Neural cell (in vitro differentiated cells): ENCODE measurements at regions not wholly inside any gene's neighbourhood (a gene's known extent, or its start where the extent isn't known, plus 50 kb on each side); places are given as distances from the start of the nearest gene placed in this dataset.

ENCODE experiments used
- H2AFZ ChIP-seq: fragments of 200-600, 300-800 bp; sonication (generic), shearing (Covaris generic); 2 replicates; pipeline ENCODE4 v1.6.0; 2014; ENCODE audit warnings: low read depth, mild to moderate bottlenecking, antibody characterized with exemption, low read length, moderate library complexity
- H3F3A ChIP-seq: fragments of 200-600 bp; shearing (Covaris generic); 2 replicates; pipeline ENCODE4 v1.6.1; 2016; ENCODE audit warnings: mild to moderate bottlenecking, moderate library complexity, mixed read lengths, antibody characterized with exemption, low read length; ENCODE audit not compliant: insufficient read depth, poor library complexity, severe bottlenecking
- H3K27ac ChIP-seq: fragments of 200-600, 300-800 bp; sonication (generic), shearing (Covaris generic); 2 replicates; pipeline ENCODE4 v1.5.1; 2014; ENCODE audit warnings: mild to moderate bottlenecking, low read length, moderate library complexity
- H3K27me3 ChIP-seq: fragments of 300-800, 200-600 bp; sonication (generic), shearing (Covaris generic); 2 replicates; pipeline ENCODE4 v1.6.0; 2014; ENCODE audit warnings: mild to moderate bottlenecking, low read depth, low read length, moderate library complexity; ENCODE audit not compliant: insufficient read depth
- H3K36me3 ChIP-seq: fragments of 300-800, 200-600 bp; sonication (generic), shearing (Covaris generic); 2 replicates; pipeline ENCODE4 v1.5.1; 2014; ENCODE audit warnings: mild to moderate bottlenecking, antibody characterized with exemption, low read length, moderate library complexity; ENCODE audit not compliant: insufficient read depth
- H3K4me2 ChIP-seq: fragments of 300-800, 200-600 bp; sonication (generic), shearing (Covaris generic); 2 replicates; pipeline ENCODE4 v1.6.0; 2014; ENCODE audit warnings: mild to moderate bottlenecking, low read length
- H3K4me3 ChIP-seq: fragments of 300-800, 200-600 bp; sonication (generic), shearing (Covaris generic); 2 replicates; pipeline ENCODE4 v1.5.1; 2014; ENCODE audit warnings: mild to moderate bottlenecking, low read length, moderate library complexity
- H3K79me2 ChIP-seq: fragments of 200-600 bp; shearing (Covaris generic); replicated peaks from 2 replicates; pipeline ENCODE4 v1.6.0; 2014; ENCODE audit warnings: mild to moderate bottlenecking, low read length, moderate library complexity; ENCODE audit not compliant: insufficient read depth
- H3K9ac ChIP-seq: fragments of 300-800, 200-600 bp; sonication (generic), shearing (Covaris generic); 2 replicates; pipeline ENCODE4 v1.6.1; 2016; ENCODE audit warnings: mild to moderate bottlenecking, low read length, mixed read lengths
- H3K9me2 ChIP-seq: fragments of 200-600 bp; shearing (Covaris generic); 2 replicates; pipeline ENCODE4 v1.6.1; 2016; ENCODE audit warnings: mild to moderate bottlenecking, low read length, mixed read lengths; ENCODE audit not compliant: insufficient read depth
- H3K9me3 ChIP-seq: fragments of 200-600, 300-800 bp; sonication (generic), shearing (Covaris generic); 2 replicates; pipeline ENCODE4 v1.6.1; 2016; ENCODE audit warnings: mild to moderate bottlenecking, mixed run types, low read length, moderate library complexity, mixed read lengths
- H4K20me1 ChIP-seq: fragments of 200-600 bp; shearing (Covaris generic); 2 replicates; pipeline ENCODE4 v1.6.1; 2016; ENCODE audit warnings: mild to moderate bottlenecking, mixed run types; ENCODE audit not compliant: insufficient read depth
- CTCF ChIP-seq: fragments of 450-650 bp; IDR thresholded peaks from 2 replicates; pipeline ENCODE4 v1.5.1; 2014; ENCODE audit warnings: antibody characterized with exemption, mild to moderate bottlenecking, moderate library complexity; ENCODE audit not compliant: poor library complexity, severe bottlenecking
- EP300 ChIP-seq: fragments of 450-650 bp; conservative IDR thresholded peaks from 2 replicates; pipeline ENCODE4 v1.6.1; 2014; ENCODE audit warnings: antibody characterized with exemption, mild to moderate bottlenecking, moderate library complexity; ENCODE audit not compliant: poor library complexity, severe bottlenecking
- EZH2 ChIP-seq: fragments of 200-600, 300-800 bp; shearing (Covaris generic), sonication (generic); IDR thresholded peaks from 2 replicates; pipeline ENCODE4 v1.6.1; 2014; ENCODE audit warnings: antibody characterized with exemption, low read length, borderline replicate concordance, mild to moderate bottlenecking; ENCODE audit not compliant: insufficient read depth, poor library complexity, severe bottlenecking
- MXI1 ChIP-seq: fragments of 450-650 bp; conservative IDR thresholded peaks from 2 replicates; pipeline ENCODE4 v1.6.1; 2014; ENCODE audit warnings: antibody characterized with exemption, mild to moderate bottlenecking; ENCODE audit not compliant: poor library complexity, severe bottlenecking
- POLR2AphosphoS5 ChIP-seq: IDR thresholded peaks from 2 replicates; pipeline ENCODE4 v1.6.1; 2012
- RAD21 ChIP-seq: fragments of 450-650 bp; conservative IDR thresholded peaks from 2 replicates; pipeline ENCODE4 v1.6.1; 2014; ENCODE audit warnings: antibody characterized with exemption, mild to moderate bottlenecking, moderate library complexity
- REST ChIP-seq: IDR thresholded peaks from 2 replicates; pipeline ENCODE4 v1.6.1; 2012; ENCODE audit warnings: borderline replicate concordance
- SMC3 ChIP-seq: fragments of 450-650 bp; conservative IDR thresholded peaks from 2 replicates; pipeline ENCODE4 v1.6.1; 2014; ENCODE audit warnings: antibody characterized with exemption, mild to moderate bottlenecking, moderate library complexity; ENCODE audit not compliant: poor library complexity
- TAF1 ChIP-seq: IDR thresholded peaks from 2 replicates; pipeline ENCODE4 v1.6.1; 2012; ENCODE audit warnings: low read depth

GRCh38 chr4:184282895-184283654 lies 65.4 kb upstream of the ENPP6 start:
- no peaks in the 10 kb centered on the region for H3K36me3 ChIP-seq
- H3K27me3 ChIP-seq = no peaks in the 10 kb centered on the region
- H3K4me2 ChIP-seq = no peak overlapping the region
- no peaks in the 10 kb centered on the region for H3K79me2 ChIP-seq
- H2AFZ ChIP-seq = no peak overlapping the region
- H3K9me2 ChIP-seq = no peaks in the 10 kb centered on the region
- TF ChIP-seq MXI1 = no peak
- TF ChIP-seq EP300 = no peak
- no peak for TF ChIP-seq REST
- no peak for TF ChIP-seq POLR2AphosphoS5
- no peak overlapping the region for H3K9ac ChIP-seq
- no peak overlapping the region for H3K27ac ChIP-seq
- no peaks in the 10 kb centered on the region for H3F3A ChIP-seq
- no peak overlapping the region for H3K4me3 ChIP-seq
- no peaks in the 10 kb centered on the region for H3K9me3 ChIP-seq
- no peaks in the 10 kb centered on the region for H4K20me1 ChIP-seq

DNA sequence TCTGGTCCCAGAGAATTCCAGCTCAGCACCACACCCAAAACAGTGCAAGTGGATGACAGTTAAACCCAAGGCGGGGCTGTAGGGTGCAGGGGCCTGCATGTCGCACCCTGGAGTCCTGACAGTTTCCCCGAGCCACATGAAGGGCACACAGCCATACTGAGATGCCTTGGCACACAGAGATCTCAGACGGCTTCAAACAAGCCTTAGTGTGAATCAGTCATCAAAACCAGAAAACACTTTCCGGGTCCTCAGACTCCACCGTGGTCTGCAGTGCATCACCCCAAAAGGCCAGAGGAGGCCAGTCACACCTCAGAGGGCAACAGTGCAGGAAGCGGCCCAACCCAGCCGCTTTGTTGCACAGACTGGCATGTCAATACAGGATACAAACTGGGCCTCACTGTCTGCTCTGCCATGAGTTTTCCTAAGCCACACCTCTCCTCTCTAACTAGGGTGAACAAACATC lies 64.6 kb upstream of the ENPP6 start:
- no peak overlapping the region for H3K27ac ChIP-seq
- H3K9ac ChIP-seq = no peak overlapping the region
- H2AFZ ChIP-seq = no peak overlapping the region
- H3K4me3 ChIP-seq = no peak overlapping the region
- no peaks in the 10 kb centered on the region for H4K20me1 ChIP-seq
- H3K27me3 ChIP-seq = no peaks in the 10 kb centered on the region
- no peaks in the 10 kb centered on the region for H3K36me3 ChIP-seq
- H3K9me2 ChIP-seq = no peaks in the 10 kb centered on the region
- H3K79me2 ChIP-seq = no peaks in the 10 kb centered on the region
- no peaks in the 10 kb centered on the region for H3F3A ChIP-seq
- TF ChIP-seq REST (no peak), EP300 (no peak), SMC3 (no peak), RAD21 (no peak), POLR2AphosphoS5 (no peak), TAF1 (no peak), MXI1 (no peak), EZH2 (no peak), CTCF (no peak)
- no peaks in the 10 kb centered on the region for H3K9me3 ChIP-seq
- H3K4me2 ChIP-seq = no peak overlapping the region
